Thoracic aorta (tissue), 2 donors: ENCODE measurements at regions not wholly inside any gene's neighbourhood (a gene's known extent, or its start where the extent isn't known, plus 50 kb on each side); places are given as distances from the start of the nearest gene placed in this dataset.
"Not testable (repeated sequence)": the region's sequence is repeated elsewhere in the genome, so short reads cannot be mapped to it uniquely, and the experiment has no call there.

Experiments
- ATAC-seq: fragments of 150-250 bp; one replicate; pipeline ENCODE4 v1.8.0; 2017; ENCODE audit warnings: low read depth; ENCODE audit not compliant: insufficient number of reproducible peaks, low FRiP score
- DNase-seq: peaks from one replicate; pipeline ENCODE4 v3.0.0-alpha.2; 2020; ENCODE audit warnings: low spot score
- H3K27ac ChIP-seq, 2 donors: fragments of 200-600 bp; sonication (generic); 1 replicate in 1 of 2; 2 replicates in 1 of 2; pipeline ENCODE4 v1.5.1; 2016; ENCODE audit warnings: mild to moderate bottlenecking in 2 of 2, moderate library complexity in 2 of 2
- H3K27me3 ChIP-seq: fragments of 200-600 bp; sonication (generic); replicated peaks from 2 replicates; pipeline ENCODE4 v1.6.0; 2016; ENCODE audit warnings: mild to moderate bottlenecking; ENCODE audit not compliant: insufficient read depth
- H3K36me3 ChIP-seq: fragments of 200-600 bp; sonication (generic); one replicate; pipeline ENCODE4 v1.5.1; 2016
- H3K4me1 ChIP-seq, 2 donors: fragments of 200-600 bp; sonication (generic); 1 replicate in 1 of 2; 2 replicates in 1 of 2; pipeline versions ENCODE4 v1.5.1 to v1.6.0; 2016; ENCODE audit warnings: low read depth in 2 of 2, mild to moderate bottlenecking in 1 of 2; ENCODE audit not compliant: control insufficient read depth in 1 of 2
- H3K4me3 ChIP-seq: fragments of 200-600 bp; sonication (generic); 2 replicates; pipeline ENCODE4 v1.5.1; 2016; ENCODE audit warnings: mild to moderate bottlenecking
- H3K9me3 ChIP-seq: fragments of 200-600 bp; sonication (generic); 2 replicates; pipeline ENCODE4 v1.5.1; 2016
- TF ChIP-seq, protein P1 (sequence below): fragments of 200-600 bp; sonication (generic); IDR thresholded peaks from one replicate; pipeline ENCODE4 v1.5.1; 2019; ENCODE audit warnings: antibody characterized with exemption

DNA sequence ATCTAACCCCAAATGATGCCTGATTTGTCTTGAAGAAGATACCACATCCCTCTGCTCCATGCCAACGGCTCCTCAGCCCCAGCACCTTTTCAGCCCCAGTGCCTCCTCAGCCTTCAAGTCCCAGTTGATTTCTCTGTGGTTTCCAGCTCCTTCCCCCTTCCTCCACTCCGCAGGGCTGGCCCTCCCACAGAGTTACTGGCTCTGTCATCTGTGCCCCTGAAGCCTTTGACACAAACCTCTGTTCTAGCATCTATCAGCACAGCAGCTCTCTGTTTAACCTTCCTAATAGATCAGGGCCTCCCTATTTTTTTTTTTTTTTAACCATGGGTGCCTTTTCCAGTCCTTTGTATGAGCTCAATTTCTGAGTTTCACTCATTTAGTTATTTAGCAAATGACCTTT, 201.3 kb upstream of the CXCR4 start:
- ATAC-seq, result no peak
- Histone ChIP-seq H3K4me3 (no peak overlapping the region), H3K4me1 (no peaks in the 10 kb centered on the region), H3K27ac (no peak overlapping the region), H3K36me3 (no peaks in the 10 kb centered on the region), H3K27me3 (no peaks in the 10 kb centered on the region), H3K9me3 (no peaks in the 10 kb centered on the region)
- TF ChIP-seq, protein P1, sequence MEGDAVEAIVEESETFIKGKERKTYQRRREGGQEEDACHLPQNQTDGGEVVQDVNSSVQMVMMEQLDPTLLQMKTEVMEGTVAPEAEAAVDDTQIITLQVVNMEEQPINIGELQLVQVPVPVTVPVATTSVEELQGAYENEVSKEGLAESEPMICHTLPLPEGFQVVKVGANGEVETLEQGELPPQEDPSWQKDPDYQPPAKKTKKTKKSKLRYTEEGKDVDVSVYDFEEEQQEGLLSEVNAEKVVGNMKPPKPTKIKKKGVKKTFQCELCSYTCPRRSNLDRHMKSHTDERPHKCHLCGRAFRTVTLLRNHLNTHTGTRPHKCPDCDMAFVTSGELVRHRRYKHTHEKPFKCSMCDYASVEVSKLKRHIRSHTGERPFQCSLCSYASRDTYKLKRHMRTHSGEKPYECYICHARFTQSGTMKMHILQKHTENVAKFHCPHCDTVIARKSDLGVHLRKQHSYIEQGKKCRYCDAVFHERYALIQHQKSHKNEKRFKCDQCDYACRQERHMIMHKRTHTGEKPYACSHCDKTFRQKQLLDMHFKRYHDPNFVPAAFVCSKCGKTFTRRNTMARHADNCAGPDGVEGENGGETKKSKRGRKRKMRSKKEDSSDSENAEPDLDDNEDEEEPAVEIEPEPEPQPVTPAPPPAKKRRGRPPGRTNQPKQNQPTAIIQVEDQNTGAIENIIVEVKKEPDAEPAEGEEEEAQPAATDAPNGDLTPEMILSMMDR, result no peak
- no peak for DNase-seq

DNA sequence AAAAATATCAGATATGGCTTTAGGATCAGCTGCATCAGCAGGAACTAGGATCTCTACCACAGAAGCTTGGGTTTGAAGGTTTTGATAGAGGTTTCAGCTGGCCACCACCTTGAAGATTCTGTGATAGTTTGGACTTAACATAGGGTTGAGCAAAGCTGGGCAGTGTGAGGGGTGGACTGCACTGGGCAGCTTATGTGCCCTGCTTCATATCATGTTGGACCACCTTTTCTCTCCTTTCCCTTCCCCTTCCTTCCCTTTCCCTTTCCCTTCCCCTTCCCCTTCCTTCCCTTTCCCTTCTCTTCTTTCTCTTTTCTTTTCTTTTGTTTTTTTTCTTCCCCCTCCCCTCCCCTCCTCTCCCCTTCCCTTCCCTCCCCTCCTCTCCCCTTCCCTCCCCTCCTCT, 196.3 kb upstream of the CXCR4 start:
- no peak for ATAC-seq
- no peaks in the 10 kb centered on the region for H3K9me3 ChIP-seq
- TF ChIP-seq, protein P1, result no peak
- H3K36me3 ChIP-seq, result no peaks in the 10 kb centered on the region
- H3K4me1 ChIP-seq, result no peaks in the 10 kb centered on the region
- H3K27ac ChIP-seq, result no peak overlapping the region
- no peaks in the 10 kb centered on the region for H3K27me3 ChIP-seq
- no peak overlapping the region for H3K4me3 ChIP-seq
- no peak for DNase-seq

DNA sequence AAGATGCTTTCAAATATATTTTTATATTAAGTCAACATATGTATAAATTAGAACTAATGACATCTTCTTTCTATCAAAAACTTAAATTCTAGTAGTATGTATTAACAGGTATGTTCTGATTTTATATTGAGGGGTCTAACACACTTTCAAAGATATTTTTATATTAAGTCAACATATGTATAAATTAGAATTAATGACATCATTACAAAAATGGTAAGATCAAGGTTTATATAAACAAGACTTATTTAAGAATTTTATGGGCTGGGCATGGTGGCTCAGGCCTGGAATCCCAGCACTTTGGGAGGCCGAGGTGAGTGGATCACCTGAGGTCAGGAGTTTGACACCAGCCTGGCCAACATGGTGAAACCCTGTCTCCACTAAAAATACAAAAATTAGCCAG, 194.6 kb upstream of the CXCR4 start:
- H3K27ac ChIP-seq, DNase-seq, H3K36me3 ChIP-seq, H3K4me1 ChIP-seq, H3K9me3 ChIP-seq, ATAC-seq, H3K4me3 ChIP-seq, H3K27me3 ChIP-seq: not testable (repeated sequence)

DNA sequence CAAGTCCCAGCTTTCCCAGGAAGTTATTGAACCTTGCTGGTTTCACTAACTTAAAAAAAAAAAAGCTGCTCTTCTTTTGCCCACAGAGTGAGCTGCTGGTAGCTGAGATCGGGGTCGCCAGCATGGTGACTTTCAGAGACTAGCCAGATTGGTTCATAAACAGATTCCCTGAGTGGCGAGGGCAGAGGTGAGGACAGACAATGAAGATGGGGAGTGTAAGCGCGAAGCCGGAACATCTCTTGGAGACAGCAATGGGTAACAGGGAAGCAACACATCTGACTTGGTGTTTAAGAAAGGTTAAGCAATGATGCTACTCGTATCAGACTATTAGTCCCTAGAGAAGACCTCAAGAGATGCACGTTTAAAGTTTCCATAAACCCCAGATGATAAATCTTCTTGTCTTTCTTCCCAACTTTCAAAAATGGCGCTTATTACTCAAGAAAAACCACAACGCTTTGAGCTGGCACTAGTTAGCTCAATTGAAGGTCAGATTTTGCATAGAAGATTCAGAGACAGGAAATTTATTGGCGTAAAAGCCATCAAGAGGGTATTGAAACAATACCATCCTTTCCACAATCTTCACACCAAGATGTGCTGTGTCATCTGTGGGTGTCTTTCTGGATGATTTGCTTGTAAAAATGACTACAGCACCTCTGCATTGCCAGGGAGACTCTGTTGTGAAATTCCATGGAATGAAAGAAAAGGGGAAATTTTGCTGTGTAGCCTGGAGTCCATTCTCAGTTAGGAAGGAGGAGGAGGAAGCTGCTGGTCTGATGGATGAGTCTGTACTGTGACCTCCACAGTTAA, 193.1 kb upstream of the CXCR4 start:
- H3K9me3 ChIP-seq, result no peaks in the 10 kb centered on the region
- DNase-seq (no peak), ATAC-seq (no peak)
- H3K4me1 ChIP-seq, result no peaks in the 10 kb centered on the region
- H3K36me3 ChIP-seq, result no peaks in the 10 kb centered on the region
- H3K27ac ChIP-seq, result no peak overlapping the region
- TF ChIP-seq, protein P1, result no peak
- H3K4me3 ChIP-seq, result no peak overlapping the region
- H3K27me3 ChIP-seq, result no peaks in the 10 kb centered on the region

DNA sequence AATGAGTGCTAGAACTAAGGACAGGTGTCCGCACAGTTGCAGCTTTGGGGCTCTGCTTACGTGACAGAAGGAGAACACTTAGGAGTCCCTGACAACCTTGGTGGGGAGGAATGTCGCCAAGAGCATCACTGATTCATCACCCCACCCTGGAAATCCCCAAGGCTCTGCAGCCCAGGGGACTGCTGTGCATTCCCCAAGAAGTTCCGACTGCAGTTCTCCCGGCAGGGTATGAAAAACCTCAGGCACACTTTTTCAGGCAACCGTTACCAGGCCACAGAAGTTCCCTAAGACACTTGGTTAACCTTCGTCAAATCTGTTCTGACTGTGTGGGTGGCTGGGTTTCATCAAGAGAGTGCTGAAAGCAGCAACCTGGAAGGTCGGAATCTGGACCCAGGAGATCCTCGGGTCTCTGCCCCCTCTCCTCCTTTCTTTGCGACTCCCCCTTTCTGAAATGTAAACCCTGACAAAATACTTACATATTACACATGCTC, 192.1 kb upstream of the CXCR4 start:
- Histone ChIP-seq H3K36me3 (no peaks in the 10 kb centered on the region), H3K4me3 (no peak overlapping the region), H3K27ac (no peak overlapping the region), H3K9me3 (no peaks in the 10 kb centered on the region), H3K4me1 (no peaks in the 10 kb centered on the region), H3K27me3 (no peaks in the 10 kb centered on the region)
- TF ChIP-seq, protein P1, result no peak
- DNase-seq, result no peak
- no peak for ATAC-seq

DNA sequence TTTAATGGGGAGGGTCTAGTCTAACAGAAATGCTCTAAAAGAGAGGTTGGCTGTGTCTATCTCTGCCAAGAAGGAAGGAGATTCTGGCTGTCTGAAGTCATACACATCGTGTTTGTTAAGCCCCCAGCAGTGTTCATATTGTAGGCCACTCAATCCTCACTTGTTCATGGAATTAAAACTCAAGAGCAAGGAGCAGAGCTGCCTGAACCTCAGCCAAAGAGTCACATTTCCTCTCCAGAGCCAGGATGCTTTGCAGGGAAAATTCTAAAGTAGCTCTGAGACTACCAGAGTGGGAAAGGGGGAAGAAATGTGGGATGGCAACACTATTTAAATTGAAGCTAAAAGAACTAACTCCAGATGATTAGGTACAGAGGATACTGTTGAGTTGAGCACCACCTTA, 190.7 kb upstream of the CXCR4 start:
- DNase-seq (no peak), ATAC-seq (no peak)
- Histone ChIP-seq H3K36me3 (no peaks in the 10 kb centered on the region), H3K9me3 (no peaks in the 10 kb centered on the region), H3K27ac (no peak overlapping the region), H3K27me3 (no peaks in the 10 kb centered on the region), H3K4me3 (no peak overlapping the region), H3K4me1 (no peaks in the 10 kb centered on the region)
- TF ChIP-seq, protein P1, result no peak
